ENCODE measurements at regions not wholly inside any gene's neighbourhood (a gene's known extent, or its start where the extent isn't known, plus 50 kb on each side); places are given as distances from the start of the nearest gene placed in this dataset.

GRCh38 chr10:94085288-94085687 lies 91.6 kb downstream of the PLCE1 start:
- no peaks in the 10 kb centered on the region for H3K27me3 ChIP-seq (replicated peaks; ENCODE audit: control insufficient read depth, insufficient read depth, low read length, poor library complexity, severe bottlenecking)

GRCh38 chr10:94085766-94086437 lies 92.2 kb downstream of the PLCE1 start:
- Histone ChIP-seq H3K4me3 (ENCODE audit: insufficient read depth, low read depth, low read length, poor library complexity, severe bottlenecking) (no peak overlapping the region), H3K36me3 (ENCODE audit: control insufficient read depth, insufficient read depth, low read length) (no peaks in the 10 kb centered on the region), H3K4me1 (ENCODE audit: control insufficient read depth, insufficient read depth, low read length, poor library complexity, severe bottlenecking) (no peaks in the 10 kb centered on the region), H3K27ac (ENCODE audit: insufficient read depth, low read length, poor library complexity, severe bottlenecking) (no peak overlapping the region), H3K27me3 (replicated peaks; ENCODE audit: control insufficient read depth, insufficient read depth, low read length, poor library complexity, severe bottlenecking) (no peaks in the 10 kb centered on the region), H3K9me3 (ENCODE audit: control insufficient read depth, low read length) (no peaks in the 10 kb centered on the region)
- DNase-seq: no peak

More at GRCh38 chr10:94085288-94085687, 91.6 kb downstream of the PLCE1 start:
- no peak for DNase-seq
- Histone ChIP-seq H3K4me3 (ENCODE audit: insufficient read depth, low read depth, low read length, poor library complexity, severe bottlenecking) (no peak overlapping the region), H3K27ac (ENCODE audit: insufficient read depth, low read length, poor library complexity, severe bottlenecking) (no peak overlapping the region), H3K4me1 (ENCODE audit: control insufficient read depth, insufficient read depth, low read length, poor library complexity, severe bottlenecking) (no peaks in the 10 kb centered on the region), H3K9me3 (ENCODE audit: control insufficient read depth, low read length) (no peaks in the 10 kb centered on the region), H3K36me3 (ENCODE audit: control insufficient read depth, insufficient read depth, low read length) (no peaks in the 10 kb centered on the region)

GRCh38 chr10:94088926-94089381 lies 95.2 kb downstream of the PLCE1 start:
- H3K36me3 ChIP-seq (ENCODE audit: control insufficient read depth, insufficient read depth, low read length): no peaks in the 10 kb centered on the region
- no peak overlapping the region for H3K4me3 ChIP-seq (ENCODE audit: insufficient read depth, low read depth, low read length, poor library complexity, severe bottlenecking)
- H3K27me3 ChIP-seq (replicated peaks; ENCODE audit: control insufficient read depth, insufficient read depth, low read length, poor library complexity, severe bottlenecking): no peaks in the 10 kb centered on the region
- H3K9me3 ChIP-seq (ENCODE audit: control insufficient read depth, low read length): no peaks in the 10 kb centered on the region
- H3K27ac ChIP-seq (ENCODE audit: insufficient read depth, low read length, poor library complexity, severe bottlenecking): no peak overlapping the region
- no peaks in the 10 kb centered on the region for H3K4me1 ChIP-seq (ENCODE audit: control insufficient read depth, insufficient read depth, low read length, poor library complexity, severe bottlenecking)
- no peak for DNase-seq

- no peak for DNase-seq
- H3K27ac ChIP-seq (ENCODE audit: insufficient read depth, low read length, poor library complexity, severe bottlenecking): no peak overlapping the region
- no peaks in the 10 kb centered on the region for H3K9me3 ChIP-seq (ENCODE audit: control insufficient read depth, low read length)
- no peaks in the 10 kb centered on the region for H3K36me3 ChIP-seq (ENCODE audit: control insufficient read depth, insufficient read depth, low read length)
- H3K4me1 ChIP-seq (ENCODE audit: control insufficient read depth, insufficient read depth, low read length, poor library complexity, severe bottlenecking): no peaks in the 10 kb centered on the region
- no peak overlapping the region for H3K4me3 ChIP-seq (ENCODE audit: insufficient read depth, low read depth, low read length, poor library complexity, severe bottlenecking)
- no peaks in the 10 kb centered on the region for H3K27me3 ChIP-seq (replicated peaks; ENCODE audit: control insufficient read depth, insufficient read depth, low read length, poor library complexity, severe bottlenecking)
These were observed 97.9 kb downstream of the PLCE1 start for GRCh38 chr10:94091649-94092048.

GRCh38 chr10:94092848-94093247 lies 99.1 kb downstream of the PLCE1 start:
- no peaks in the 10 kb centered on the region for H3K9me3 ChIP-seq (ENCODE audit: control insufficient read depth, low read length)
- H3K4me1 ChIP-seq (ENCODE audit: control insufficient read depth, insufficient read depth, low read length, poor library complexity, severe bottlenecking): no peaks in the 10 kb centered on the region
- no peak for DNase-seq
- no peaks in the 10 kb centered on the region for H3K27me3 ChIP-seq (replicated peaks; ENCODE audit: control insufficient read depth, insufficient read depth, low read length, poor library complexity, severe bottlenecking)
- H3K36me3 ChIP-seq (ENCODE audit: control insufficient read depth, insufficient read depth, low read length): no peaks in the 10 kb centered on the region
- no peak overlapping the region for H3K27ac ChIP-seq (ENCODE audit: insufficient read depth, low read length, poor library complexity, severe bottlenecking)
- no peak overlapping the region for H3K4me3 ChIP-seq (ENCODE audit: insufficient read depth, low read depth, low read length, poor library complexity, severe bottlenecking)

- H3K36me3 ChIP-seq (ENCODE audit: control insufficient read depth, insufficient read depth, low read length): no peaks in the 10 kb centered on the region
- no peak overlapping the region for H3K27ac ChIP-seq (ENCODE audit: insufficient read depth, low read length, poor library complexity, severe bottlenecking)
- H3K4me1 ChIP-seq (ENCODE audit: control insufficient read depth, insufficient read depth, low read length, poor library complexity, severe bottlenecking): no peaks in the 10 kb centered on the region
- H3K4me3 ChIP-seq (ENCODE audit: insufficient read depth, low read depth, low read length, poor library complexity, severe bottlenecking): no peak overlapping the region
- DNase-seq: no peak
- H3K27me3 ChIP-seq (replicated peaks; ENCODE audit: control insufficient read depth, insufficient read depth, low read length, poor library complexity, severe bottlenecking): no peaks in the 10 kb centered on the region
- no peaks in the 10 kb centered on the region for H3K9me3 ChIP-seq (ENCODE audit: control insufficient read depth, low read length)
These were observed 99.7 kb downstream of the PLCE1 start for GRCh38 chr10:94093286-94093905.

- Histone ChIP-seq H3K27ac (ENCODE audit: insufficient read depth, low read length, poor library complexity, severe bottlenecking) (no peak overlapping the region), H3K4me1 (ENCODE audit: control insufficient read depth, insufficient read depth, low read length, poor library complexity, severe bottlenecking) (no peaks in the 10 kb centered on the region), H3K4me3 (ENCODE audit: insufficient read depth, low read depth, low read length, poor library complexity, severe bottlenecking) (no peak overlapping the region), H3K9me3 (ENCODE audit: control insufficient read depth, low read length) (no peaks in the 10 kb centered on the region), H3K36me3 (ENCODE audit: control insufficient read depth, insufficient read depth, low read length) (no peaks in the 10 kb centered on the region), H3K27me3 (replicated peaks; ENCODE audit: control insufficient read depth, insufficient read depth, low read length, poor library complexity, severe bottlenecking) (no peaks in the 10 kb centered on the region)
- no peak for DNase-seq
These were observed 100.8 kb downstream of the PLCE1 start for GRCh38 chr10:94094540-94094939.

GRCh38 chr10:94097656-94098055 lies 103.9 kb downstream of the PLCE1 start:
- no peaks in the 10 kb centered on the region for H3K4me1 ChIP-seq (ENCODE audit: control insufficient read depth, insufficient read depth, low read length, poor library complexity, severe bottlenecking)
- no peaks in the 10 kb centered on the region for H3K36me3 ChIP-seq (ENCODE audit: control insufficient read depth, insufficient read depth, low read length)
- no peak overlapping the region for H3K27ac ChIP-seq (ENCODE audit: insufficient read depth, low read length, poor library complexity, severe bottlenecking)
- H3K27me3 ChIP-seq (replicated peaks; ENCODE audit: control insufficient read depth, insufficient read depth, low read length, poor library complexity, severe bottlenecking): no peaks in the 10 kb centered on the region
- no peak for DNase-seq
- H3K4me3 ChIP-seq (ENCODE audit: insufficient read depth, low read depth, low read length, poor library complexity, severe bottlenecking): no peak overlapping the region
- H3K9me3 ChIP-seq (ENCODE audit: control insufficient read depth, low read length): no peaks in the 10 kb centered on the region

GRCh38 chr10:94098896-94099295 lies 105.2 kb downstream of the PLCE1 start:
- Histone ChIP-seq H3K36me3 (ENCODE audit: control insufficient read depth, insufficient read depth, low read length) (no peaks in the 10 kb centered on the region), H3K27me3 (replicated peaks; ENCODE audit: control insufficient read depth, insufficient read depth, low read length, poor library complexity, severe bottlenecking) (no peaks in the 10 kb centered on the region), H3K9me3 (ENCODE audit: control insufficient read depth, low read length) (no peaks in the 10 kb centered on the region), H3K4me3 (ENCODE audit: insufficient read depth, low read depth, low read length, poor library complexity, severe bottlenecking) (no peak overlapping the region), H3K4me1 (ENCODE audit: control insufficient read depth, insufficient read depth, low read length, poor library complexity, severe bottlenecking) (no peaks in the 10 kb centered on the region), H3K27ac (ENCODE audit: insufficient read depth, low read length, poor library complexity, severe bottlenecking) (no peak overlapping the region)
- no peak for DNase-seq

GRCh38 chr10:94101894-94102293 lies 108.2 kb downstream of the PLCE1 start:
- H3K4me3 ChIP-seq (ENCODE audit: insufficient read depth, low read depth, low read length, poor library complexity, severe bottlenecking): no peak overlapping the region
- no peaks in the 10 kb centered on the region for H3K36me3 ChIP-seq (ENCODE audit: control insufficient read depth, insufficient read depth, low read length)
- H3K27ac ChIP-seq (ENCODE audit: insufficient read depth, low read length, poor library complexity, severe bottlenecking): no peak overlapping the region
- no peaks in the 10 kb centered on the region for H3K9me3 ChIP-seq (ENCODE audit: control insufficient read depth, low read length)
- no peak for DNase-seq
- no peaks in the 10 kb centered on the region for H3K4me1 ChIP-seq (ENCODE audit: control insufficient read depth, insufficient read depth, low read length, poor library complexity, severe bottlenecking)
- no peaks in the 10 kb centered on the region for H3K27me3 ChIP-seq (replicated peaks; ENCODE audit: control insufficient read depth, insufficient read depth, low read length, poor library complexity, severe bottlenecking)
